ENCODE measurements at regions not wholly inside any gene's neighbourhood (a gene's known extent, or its start where the extent isn't known, plus 50 kb on each side); places are given as distances from the start of the nearest gene placed in this dataset.

DNA sequence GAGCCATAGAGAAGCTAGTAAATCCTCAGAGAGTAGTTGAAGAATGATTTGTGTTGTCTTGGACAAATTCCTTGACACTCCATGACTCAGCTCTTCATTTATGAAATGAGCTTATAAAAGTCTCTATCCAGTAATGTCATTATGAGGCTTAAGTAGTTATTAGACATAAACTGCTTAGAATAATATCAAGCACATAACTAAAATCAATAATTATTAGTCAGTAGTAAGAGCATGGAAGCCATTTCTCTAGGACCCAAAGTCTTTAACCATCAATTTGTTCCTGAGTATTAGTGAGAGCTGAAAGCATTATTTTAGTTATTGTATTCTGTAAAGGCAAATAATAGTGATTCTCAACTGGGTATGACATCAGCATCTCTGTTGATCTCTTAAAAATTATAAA, 1140.2 kb downstream of the HACE1 start:
- no peak for TF ChIP-seq POLR2A (IDR thresholded peaks at IDR 0.05)
- TF ChIP-seq, protein P1, sequence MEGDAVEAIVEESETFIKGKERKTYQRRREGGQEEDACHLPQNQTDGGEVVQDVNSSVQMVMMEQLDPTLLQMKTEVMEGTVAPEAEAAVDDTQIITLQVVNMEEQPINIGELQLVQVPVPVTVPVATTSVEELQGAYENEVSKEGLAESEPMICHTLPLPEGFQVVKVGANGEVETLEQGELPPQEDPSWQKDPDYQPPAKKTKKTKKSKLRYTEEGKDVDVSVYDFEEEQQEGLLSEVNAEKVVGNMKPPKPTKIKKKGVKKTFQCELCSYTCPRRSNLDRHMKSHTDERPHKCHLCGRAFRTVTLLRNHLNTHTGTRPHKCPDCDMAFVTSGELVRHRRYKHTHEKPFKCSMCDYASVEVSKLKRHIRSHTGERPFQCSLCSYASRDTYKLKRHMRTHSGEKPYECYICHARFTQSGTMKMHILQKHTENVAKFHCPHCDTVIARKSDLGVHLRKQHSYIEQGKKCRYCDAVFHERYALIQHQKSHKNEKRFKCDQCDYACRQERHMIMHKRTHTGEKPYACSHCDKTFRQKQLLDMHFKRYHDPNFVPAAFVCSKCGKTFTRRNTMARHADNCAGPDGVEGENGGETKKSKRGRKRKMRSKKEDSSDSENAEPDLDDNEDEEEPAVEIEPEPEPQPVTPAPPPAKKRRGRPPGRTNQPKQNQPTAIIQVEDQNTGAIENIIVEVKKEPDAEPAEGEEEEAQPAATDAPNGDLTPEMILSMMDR (IDR thresholded peaks at IDR 0.05) = no peak
